Mesothelial cell of epicardium (in vitro differentiated cells): ENCODE measurements at regions not wholly inside any gene's neighbourhood (a gene's known extent, or its start where the extent isn't known, plus 50 kb on each side); places are given as distances from the start of the nearest gene placed in this dataset.
"Not testable (repeated sequence)": the region's sequence is repeated elsewhere in the genome, so short reads cannot be mapped to it uniquely, and the experiment has no call there.

Source experiments
- DNase-seq, 2 experiments: peaks; one replicate each; pipeline ENCODE4 v3.0.0; 2021; ENCODE audit warnings: low spot score in 2 of 2; ENCODE audit not compliant: unreplicated experiment in 2 of 2
- H3K27ac Mint-ChIP-seq: 2 replicates; pipeline ENCODE4 v1.8.0; 2021; ENCODE audit warnings: mixed read lengths
- H3K27me3 Mint-ChIP-seq: 2 replicates; pipeline ENCODE4 v1.8.0; 2021; ENCODE audit warnings: low read depth, mixed read lengths
- H3K36me3 Mint-ChIP-seq: 2 replicates; pipeline ENCODE4 v1.8.0; 2021; ENCODE audit warnings: mixed read lengths
- H3K4me1 Mint-ChIP-seq: 2 replicates; pipeline ENCODE4 v1.8.0; 2021; ENCODE audit warnings: mixed read lengths
- H3K4me3 Mint-ChIP-seq: 2 replicates; pipeline ENCODE4 v1.8.0; 2021; ENCODE audit warnings: mild to moderate bottlenecking, moderate library complexity, mixed read lengths
- H3K9me3 Mint-ChIP-seq: 2 replicates; pipeline ENCODE4 v1.8.0; 2021; ENCODE audit warnings: mixed read lengths
- CTCF ChIP-seq: fragments of 200-600 bp; sonication (generic); IDR thresholded peaks from one replicate; pipeline ENCODE4 v1.5.0; 2021; ENCODE audit warnings: antibody characterized with exemption; ENCODE audit not compliant: unreplicated experiment

GRCh38 chr14:53252141-53252540, 99.0 kb upstream of the DDHD1 start:
- Mint-ChIP-seq H3K27ac (peak overlapping the region; percentile 5), H3K9me3 (peaks cover 28% of the 10 kb centered on the region), H3K36me3 (peaks cover 2% of the 10 kb centered on the region), H3K27me3 (no peaks in the 10 kb centered on the region), H3K4me3 (no peak overlapping the region), H3K4me1 (peaks cover 16% of the 10 kb centered on the region)
- no peak for DNase-seq
- TF ChIP-seq CTCF: no peak

- no peak for TF ChIP-seq CTCF
- Mint-ChIP-seq H3K36me3 (no peaks in the 10 kb centered on the region), H3K27ac (no peak overlapping the region), H3K4me1 (peaks cover 16% of the 10 kb centered on the region), H3K27me3 (no peaks in the 10 kb centered on the region), H3K9me3 (peaks cover 35% of the 10 kb centered on the region), H3K4me3 (no peak overlapping the region)
- DNase-seq: no peak
Measured at GRCh38 chr14:53249059-53249458, 95.9 kb upstream of the DDHD1 start.

- peaks cover 16% of the 10 kb centered on the region for H3K4me1 Mint-ChIP-seq
- DNase-seq: no peak
- H3K36me3 Mint-ChIP-seq: peaks cover under 1% of the 10 kb centered on the region
- no peaks in the 10 kb centered on the region for H3K27me3 Mint-ChIP-seq
- no peak overlapping the region for H3K27ac Mint-ChIP-seq
- no peak for TF ChIP-seq CTCF
- peaks cover 23% of the 10 kb centered on the region for H3K9me3 Mint-ChIP-seq
- no peak overlapping the region for H3K4me3 Mint-ChIP-seq
Measured at GRCh38 chr14:53247596-53248370, 94.7 kb upstream of the DDHD1 start.

- H3K4me1 Mint-ChIP-seq, H3K36me3 Mint-ChIP-seq, DNase-seq, H3K27me3 Mint-ChIP-seq, H3K4me3 Mint-ChIP-seq, H3K27ac Mint-ChIP-seq: not testable (repeated sequence)
- peaks cover 45% of the 10 kb centered on the region for H3K9me3 Mint-ChIP-seq
Measured at GRCh38 chr14:53242898-53243297, 89.8 kb upstream of the DDHD1 start.

- H3K27me3 Mint-ChIP-seq: no peaks in the 10 kb centered on the region
- no peak for DNase-seq
- H3K36me3 Mint-ChIP-seq: peaks cover 1% of the 10 kb centered on the region
- H3K9me3 Mint-ChIP-seq: peaks cover 27% of the 10 kb centered on the region
- H3K4me1 Mint-ChIP-seq: no peaks in the 10 kb centered on the region
- H3K4me3 Mint-ChIP-seq: no peak overlapping the region
- no peak overlapping the region for H3K27ac Mint-ChIP-seq
- TF ChIP-seq CTCF: no peak
Measured at GRCh38 chr14:53237488-53237887, 84.4 kb upstream of the DDHD1 start.

- no peak overlapping the region for H3K4me3 Mint-ChIP-seq
- H3K27me3 Mint-ChIP-seq: no peaks in the 10 kb centered on the region
- DNase-seq: no peak
- H3K36me3 Mint-ChIP-seq: no peaks in the 10 kb centered on the region
- TF ChIP-seq CTCF: no peak
- H3K9me3 Mint-ChIP-seq: peaks cover 20% of the 10 kb centered on the region
- no peaks in the 10 kb centered on the region for H3K4me1 Mint-ChIP-seq
- H3K27ac Mint-ChIP-seq: no peak overlapping the region
Measured at GRCh38 chr14:53236708-53237107, 83.6 kb upstream of the DDHD1 start.
